Fibroblast of the conjunctiva (primary cell): ENCODE measurements at regions not wholly inside any gene's neighbourhood (a gene's known extent, or its start where the extent isn't known, plus 50 kb on each side); places are given as distances from the start of the nearest gene placed in this dataset.
"Not testable (repeated sequence)": the region's sequence is repeated elsewhere in the genome, so short reads cannot be mapped to it uniquely, and the experiment has no call there.

ENCODE experiments used
- DNase-seq: peaks from one replicate; pipeline ENCODE4 v3.0.0-alpha.2; 2010; ENCODE audit warnings: low read depth

DNA sequence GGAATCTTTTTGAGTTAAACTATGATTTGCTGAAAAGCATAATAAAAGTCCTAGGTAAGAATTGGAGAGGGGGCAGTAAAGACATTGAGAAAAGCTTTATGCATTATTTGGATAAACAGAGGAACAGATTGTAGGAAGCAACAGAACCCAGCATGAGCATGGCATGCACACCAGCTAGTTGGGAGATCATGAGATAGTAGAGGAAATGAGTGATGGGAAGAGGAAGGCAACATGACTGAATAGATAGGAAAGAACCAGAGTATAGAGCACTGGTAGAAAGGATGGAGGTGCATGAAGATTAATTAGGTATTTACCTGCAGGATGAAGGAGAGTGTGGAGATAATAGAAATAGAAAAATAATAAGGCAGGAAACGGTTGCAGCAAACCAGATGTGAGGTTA, 248.5 kb upstream of the LMO3 start:
- DNase-seq, result no peak

DNA sequence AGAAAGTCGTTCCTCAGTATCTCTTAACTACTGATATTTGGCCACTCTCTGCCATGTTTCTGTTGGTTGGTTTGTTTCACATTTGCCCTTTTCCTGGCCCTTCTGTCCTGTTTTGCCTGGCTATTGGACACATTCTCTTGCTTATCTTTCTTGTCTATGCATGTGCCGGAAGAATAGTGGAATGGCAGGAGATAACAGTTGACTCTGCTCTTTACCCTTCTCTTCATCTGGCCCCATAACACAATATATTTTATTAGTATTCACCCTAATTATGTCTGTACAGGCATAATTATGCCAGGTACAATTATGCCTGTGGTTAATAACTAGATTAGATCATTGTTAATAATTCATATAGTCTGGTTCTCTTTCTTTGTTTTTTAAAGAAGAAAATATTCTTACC, 243.5 kb upstream of the LMO3 start:
- DNase-seq, result no peak

DNA sequence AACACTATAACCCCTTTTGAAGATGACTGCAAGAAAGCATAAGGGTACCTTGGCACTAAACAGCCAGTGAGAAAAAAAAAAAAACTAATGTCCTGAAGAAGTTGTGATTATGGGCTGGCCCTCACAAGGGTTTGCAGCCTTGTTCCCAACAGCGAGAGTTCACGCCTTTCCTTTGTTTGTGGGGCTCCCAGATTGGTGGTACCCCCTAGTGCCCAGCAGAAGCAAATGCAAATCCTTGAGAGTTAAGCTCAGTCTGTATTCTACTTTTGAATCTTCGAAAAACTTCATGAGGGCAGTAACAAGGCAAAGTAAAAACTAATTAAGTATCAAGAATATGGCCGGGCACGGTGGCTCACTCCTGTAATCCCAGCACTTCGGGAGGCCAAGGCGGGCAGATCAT, 238.9 kb upstream of the LMO3 start:
- DNase-seq, result no peak

DNA sequence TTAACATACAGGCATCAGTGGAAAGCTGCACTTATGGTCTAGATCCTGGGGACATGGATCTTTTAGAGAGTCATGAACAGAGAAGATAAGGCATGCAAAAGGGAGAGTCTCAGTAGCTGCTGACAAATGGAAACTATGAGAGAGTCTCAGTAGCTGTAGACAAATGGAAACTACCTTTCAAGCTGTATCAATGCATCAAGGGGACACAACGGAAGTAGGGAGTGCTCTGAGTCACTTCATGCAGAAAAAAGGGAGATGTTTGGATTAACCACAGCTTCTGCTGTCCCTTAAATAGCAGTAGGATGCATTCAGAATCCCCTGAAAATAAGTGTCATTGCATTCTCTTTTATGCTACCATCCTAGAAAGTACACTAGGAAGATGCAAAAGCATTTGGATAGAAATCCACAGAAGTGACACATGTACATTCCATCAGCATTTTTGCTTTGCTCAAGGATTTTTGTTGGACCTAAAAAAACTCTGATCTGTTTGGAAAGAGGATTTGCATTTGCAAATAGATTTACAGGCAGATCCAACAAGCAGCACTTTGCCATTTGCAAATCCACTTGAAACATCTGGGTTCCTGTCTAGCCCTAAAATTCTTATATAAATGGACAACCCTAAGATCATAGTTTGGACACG, 227.5 kb upstream of the LMO3 start:
- DNase-seq, result no peak

DNA sequence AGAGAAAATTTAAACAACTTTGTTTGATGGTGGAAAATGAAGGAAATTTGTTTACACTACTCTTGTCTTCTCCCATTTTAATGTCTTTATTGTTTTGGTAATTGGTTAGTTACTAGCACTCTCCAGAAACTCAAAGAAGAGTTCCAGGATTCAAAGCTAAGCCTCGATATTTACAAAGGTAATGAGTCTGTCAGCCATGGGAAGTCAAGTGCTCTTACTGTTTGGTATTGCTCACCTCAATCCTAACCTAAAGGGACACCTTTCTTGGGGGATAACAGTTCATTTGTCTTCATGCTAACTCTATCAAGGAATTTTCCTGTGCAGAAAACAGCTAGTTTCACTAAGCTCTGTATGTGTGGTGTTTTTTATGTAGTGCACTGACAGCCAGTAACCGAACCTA, 222.9 kb upstream of the LMO3 start:
- no peak for DNase-seq

DNA sequence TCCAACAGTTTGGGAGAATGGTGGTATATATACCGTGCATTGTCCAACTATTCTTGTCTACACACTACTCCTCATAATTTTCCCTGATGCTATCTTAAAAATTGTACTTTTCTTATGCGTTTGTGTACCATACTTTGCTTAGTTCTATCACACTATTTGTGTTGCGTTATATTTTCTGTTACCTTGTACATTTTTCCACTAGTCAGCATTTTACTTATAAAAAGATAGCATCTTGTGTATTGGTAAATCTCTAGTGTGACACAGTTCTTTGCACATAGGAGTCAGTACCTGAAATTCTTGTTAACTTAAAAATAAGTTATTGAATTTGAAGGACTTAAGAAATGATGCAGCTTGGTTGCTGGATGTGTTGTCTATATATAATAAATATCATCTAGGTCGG, 201.8 kb upstream of the LMO3 start:
- DNase-seq, result no peak

DNA sequence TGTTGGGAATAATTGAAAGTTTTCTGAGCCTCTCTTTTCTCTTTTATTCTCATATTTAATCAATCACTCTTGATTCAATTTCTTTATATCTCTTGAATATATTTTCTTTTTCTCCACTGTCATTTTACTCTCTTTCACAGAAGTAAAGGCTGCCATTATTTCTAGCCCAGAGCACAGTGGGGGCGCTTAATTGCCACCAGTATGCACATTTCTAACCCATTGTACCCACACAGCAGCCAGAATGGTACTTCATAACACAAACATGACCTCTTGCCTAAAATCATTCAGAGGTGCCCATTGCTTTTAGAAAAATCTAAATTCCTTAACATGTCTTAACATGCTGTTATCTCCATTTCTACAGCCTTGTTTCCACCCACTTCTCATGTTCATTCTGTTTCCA, 190.2 kb upstream of the LMO3 start:
- no peak for DNase-seq

DNA sequence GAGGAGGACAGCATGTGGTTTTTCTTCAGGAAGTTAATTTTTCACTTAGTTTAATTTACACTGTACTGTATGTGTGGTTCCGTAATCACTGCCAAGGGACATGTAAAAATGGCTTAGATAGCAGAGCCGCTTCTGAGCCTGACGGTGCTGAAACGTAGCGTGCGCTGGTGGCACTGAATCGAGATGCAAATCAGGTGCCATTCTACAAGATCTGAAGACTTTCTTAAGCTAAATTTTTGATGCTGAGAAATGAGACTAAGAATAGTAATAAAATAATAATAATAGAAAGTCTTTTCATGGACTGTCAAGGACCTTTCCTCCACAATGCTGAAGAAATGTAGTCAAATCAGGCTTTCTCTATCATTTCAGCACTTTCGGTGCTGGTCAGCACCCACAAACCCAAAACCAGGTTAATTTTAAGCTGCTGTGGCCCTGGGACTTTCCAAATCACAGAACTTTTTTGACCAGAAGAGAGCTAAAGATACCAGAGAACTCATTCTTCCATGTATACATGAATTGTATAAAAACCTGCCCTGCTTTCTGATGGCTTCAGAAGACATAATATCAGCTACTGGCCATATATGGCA, 183.3 kb upstream of the LMO3 start:
- no peak for DNase-seq

DNA sequence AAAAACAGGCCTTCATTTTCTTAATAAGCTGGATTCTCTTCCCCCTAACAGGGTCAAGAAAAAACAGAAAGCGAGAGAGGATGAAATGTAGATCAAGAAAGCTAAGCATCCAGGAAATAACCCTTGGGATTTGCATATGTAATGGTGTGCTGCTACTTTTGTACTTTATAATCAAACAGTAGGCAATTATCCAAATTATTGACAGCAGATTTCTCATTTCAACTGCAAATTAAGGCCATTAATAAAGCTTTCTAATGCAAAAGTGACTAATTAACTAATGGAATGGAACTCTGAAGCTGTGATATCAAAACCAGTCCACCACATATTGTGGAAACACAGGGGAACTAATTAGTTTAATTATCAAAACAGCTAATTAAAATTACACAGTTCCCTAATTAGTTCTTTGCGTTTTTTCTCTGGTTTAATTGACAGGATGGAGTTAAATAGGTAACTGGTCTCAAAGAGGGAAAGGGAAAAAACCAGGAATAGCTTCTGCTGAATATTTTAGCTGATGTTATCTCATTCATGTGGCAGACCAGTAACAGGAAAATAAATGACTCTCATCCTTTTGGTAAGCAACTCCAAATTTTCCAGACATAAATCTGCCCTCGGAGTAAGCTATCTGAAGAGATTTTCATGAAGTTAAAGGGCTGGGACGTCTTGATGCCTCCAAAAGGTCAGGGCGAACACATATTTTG, 182.7 kb upstream of the LMO3 start:
- DNase-seq, result no peak

DNA sequence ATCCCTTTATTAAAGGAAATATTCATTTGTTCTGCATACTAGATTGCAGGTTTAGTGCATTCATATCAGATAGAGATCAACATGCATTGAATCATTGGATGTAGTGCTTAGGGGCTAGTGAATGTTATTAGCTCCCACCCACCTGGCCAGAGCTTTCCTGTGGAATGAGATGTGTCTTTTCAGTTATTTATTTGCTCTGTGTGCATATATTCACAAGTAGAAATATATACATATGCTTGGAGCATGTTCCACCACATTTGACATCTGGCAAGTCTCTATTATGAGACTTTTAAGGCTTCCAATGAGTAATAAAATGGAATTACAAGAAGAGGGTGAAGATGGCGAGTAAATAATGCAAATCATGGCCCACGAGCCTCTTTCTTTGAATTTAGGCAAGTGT, 180.0 kb upstream of the LMO3 start:
- no peak for DNase-seq

DNA sequence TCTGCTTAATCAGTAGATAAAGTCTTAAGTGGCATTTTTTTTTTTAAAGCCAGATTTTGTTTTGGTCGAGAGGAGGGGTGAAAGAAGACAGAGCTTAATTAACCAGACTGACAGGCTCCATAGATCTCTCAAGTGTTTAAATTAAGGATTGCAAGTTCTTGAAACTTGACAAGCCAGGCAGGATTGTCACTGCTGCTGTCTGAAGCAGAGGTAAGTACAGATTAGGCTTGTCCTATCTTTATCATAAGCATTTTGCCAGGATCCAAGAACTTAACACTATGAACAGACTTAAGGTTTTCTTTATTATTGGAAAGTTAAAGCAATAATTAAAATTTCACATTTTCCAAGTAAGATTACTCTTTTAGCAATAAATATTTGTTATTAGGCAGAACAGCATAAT, 179.6 kb upstream of the LMO3 start:
- no peak for DNase-seq

DNA sequence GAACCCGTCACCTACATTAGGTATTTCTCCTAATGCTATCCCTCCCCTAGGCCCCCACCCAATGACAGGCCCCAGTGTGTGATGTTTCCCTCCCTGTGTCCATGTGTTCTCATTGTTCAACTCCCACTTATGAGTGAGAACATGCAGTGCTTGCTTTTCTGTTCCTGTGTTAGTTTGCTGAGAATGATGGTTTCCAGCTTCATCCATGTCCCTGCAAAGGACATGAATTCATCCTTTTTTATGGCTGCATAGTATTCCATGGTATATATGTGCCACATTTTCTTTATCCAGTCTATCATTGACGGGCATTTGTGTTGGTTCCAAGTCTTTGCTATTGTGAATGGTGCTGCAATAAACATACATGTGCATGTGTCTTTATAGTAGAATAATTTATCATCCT, 163.2 kb upstream of the LMO3 start:
- DNase-seq, result not testable (repeated sequence)

DNA sequence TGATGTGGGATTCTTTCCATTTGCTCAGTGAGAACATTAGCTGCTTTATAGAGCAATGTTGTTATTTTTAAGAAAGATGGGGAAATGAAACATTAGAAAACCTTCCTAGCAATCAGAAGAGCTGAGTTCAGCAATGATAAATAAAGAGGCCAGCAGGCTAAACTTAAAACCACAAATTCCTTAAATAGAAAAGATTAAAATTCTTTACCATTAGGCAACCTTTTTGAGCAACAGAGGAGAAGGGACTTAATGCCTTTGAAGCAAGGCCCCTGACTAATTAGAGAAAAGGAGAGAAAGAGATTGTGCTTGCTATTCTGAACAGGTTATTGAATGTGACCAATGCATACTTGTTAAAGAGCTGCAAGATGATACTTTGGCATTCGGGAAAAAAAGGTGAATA, 160.8 kb upstream of the LMO3 start:
- DNase-seq, result no peak

DNA sequence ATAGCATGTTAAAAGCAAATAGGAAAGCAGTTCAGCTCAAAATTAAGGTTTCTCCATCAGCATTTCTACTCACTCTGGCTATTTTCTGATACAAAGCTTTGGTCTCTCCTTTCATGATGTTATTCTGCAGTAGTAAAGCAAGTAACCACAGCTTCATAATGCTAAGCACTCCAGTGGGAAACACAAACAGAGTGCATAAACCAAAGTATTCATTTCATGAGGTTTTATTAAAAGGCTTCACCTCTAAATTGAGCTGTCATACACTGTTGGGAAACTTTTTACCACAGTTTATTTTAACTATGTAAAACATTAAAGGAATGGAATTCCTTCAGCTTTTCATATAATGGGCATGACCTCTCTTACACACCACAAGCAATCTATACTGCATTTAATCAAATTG, 157.9 kb upstream of the LMO3 start:
- DNase-seq, result no peak

DNA sequence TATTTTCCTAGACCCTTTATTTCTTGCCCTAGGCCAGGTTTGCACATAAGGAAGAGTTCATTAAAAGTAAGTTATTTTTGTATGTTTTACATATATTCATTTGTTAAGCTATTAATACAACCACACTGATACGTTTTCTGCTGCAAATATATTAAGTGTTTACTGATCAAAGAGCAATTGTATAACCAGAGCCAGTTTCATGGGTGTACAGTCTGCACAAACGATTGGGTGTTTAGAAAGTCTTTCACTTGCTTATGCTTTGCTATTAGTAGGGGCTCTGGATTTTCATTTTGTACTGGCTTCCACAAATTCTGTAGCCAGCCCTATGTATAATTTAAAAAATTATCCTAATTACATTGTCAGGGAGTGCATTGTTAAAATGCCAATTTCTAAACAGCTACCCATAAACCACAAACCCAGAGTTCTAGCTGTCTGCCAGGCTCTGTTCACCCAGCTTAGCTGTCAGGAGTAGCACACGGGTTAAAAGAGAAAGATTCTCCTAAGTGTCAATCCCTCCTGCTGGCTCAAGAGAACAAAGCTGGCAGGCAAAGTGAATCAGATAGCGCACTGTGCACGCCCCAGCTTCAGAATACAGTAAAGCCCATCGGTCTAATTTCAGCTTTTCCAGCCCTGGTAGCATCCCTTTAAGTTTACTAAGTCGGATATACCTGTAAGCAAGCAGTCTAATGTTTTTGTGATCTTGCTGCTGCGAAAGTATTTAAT, 151.0 kb upstream of the LMO3 start:
- no peak for DNase-seq

DNA sequence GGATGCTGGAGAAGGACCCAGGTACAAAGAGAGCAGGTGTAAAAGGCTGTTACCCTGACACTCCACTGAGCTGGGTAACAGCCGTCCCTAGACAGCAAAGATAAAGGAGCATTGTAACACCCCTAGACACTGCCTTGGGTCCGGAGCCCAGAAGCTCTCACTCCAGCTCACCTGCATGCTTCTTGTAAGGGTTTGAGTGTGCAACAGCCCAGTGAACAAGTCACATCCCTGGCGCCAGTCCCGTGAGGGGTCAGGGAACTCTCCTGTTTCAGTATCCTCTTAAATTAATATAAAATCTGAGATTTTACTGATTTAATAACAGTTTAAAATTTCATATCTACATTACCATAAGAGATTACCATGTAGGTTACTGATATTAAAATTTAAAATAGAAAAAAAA, 124.8 kb upstream of the LMO3 start:
- DNase-seq, result no peak

DNA sequence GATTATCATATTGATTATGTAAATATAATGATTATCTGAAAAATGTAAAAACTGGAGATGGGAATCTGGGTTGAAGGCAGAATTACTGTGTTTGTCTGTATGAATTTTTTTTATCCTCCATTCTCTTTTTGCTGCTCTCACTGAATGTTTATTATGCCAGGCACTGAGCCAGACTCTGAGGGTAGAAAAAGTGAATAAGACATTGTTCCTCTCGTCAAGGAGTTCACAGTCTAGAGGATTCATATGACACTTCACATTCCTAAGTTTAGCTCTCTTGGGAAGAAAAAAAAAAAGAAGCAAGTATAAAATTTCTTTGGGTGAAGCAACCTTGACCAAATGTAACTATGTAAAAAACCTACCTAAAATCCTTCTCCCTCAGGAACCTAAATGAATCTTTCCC, 120.9 kb upstream of the LMO3 start:
- DNase-seq, result no peak

DNA sequence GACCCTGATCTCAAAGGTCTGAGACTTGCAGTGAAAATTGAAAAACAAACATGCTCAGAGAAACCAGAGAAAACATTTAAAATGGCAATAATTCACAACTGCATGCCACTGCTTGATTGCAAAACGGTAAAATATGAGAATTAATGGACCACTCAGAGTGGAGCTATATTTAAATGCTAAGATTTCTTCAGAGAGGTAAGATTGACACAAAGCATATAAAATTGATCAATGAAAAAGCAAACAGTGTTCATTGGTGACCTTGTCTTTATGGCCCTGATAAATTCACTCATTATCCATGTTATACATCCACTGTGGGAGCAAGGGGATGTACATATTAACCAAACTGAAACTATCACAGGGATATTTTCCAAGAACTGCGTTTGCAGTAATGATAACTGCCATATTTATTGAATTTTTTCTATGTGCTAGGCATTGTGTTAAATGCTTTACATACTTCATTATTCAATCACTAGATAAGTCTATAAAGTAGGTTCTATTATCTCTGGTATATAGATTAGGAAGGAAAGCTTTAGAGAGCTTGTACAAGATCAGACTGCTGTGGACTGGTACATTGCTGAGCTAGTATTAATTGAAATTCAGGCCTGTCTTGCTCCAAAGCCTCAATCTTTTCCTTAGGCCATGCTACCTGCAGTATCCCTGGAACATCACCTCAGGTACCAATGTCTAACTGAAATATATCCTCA, 113.9 kb upstream of the LMO3 start:
- no peak for DNase-seq

DNA sequence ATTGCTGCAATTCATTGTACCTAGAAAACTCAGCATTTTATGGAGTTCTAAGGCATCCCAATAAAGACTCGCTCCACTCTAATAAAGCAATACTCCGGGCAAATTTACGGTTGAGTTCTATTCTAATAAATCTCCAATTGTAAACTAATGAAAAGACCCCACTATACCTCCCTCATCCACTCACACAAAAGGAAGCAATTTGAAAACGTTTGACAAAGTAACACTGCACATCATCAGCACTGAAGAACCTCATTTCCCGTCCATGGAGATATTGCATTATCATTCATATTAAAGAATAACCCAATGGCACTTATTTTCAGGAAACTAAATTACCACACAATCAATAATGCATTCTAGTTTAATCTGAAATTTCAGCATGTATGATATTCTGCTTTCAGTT, 111.0 kb upstream of the LMO3 start:
- no peak for DNase-seq

DNA sequence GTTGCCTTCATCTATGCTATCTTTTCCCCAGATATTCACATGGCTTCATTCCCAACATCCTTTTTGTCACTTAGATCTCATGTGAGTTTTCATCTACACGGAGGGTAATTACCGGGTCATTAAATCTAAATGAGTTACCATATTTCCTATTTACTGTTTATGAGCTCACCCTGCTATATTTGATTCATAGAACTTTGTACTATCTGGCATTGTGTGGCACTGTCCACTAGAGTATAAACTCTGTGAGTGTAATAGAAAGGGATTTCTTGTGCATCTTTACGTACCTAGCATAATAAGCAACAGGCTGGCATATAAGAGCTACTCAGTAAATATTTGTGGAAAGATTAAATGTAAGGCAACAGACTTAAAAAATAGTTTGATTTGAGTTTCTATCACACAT, 86.1 kb upstream of the LMO3 start:
- DNase-seq, result no peak

DNA sequence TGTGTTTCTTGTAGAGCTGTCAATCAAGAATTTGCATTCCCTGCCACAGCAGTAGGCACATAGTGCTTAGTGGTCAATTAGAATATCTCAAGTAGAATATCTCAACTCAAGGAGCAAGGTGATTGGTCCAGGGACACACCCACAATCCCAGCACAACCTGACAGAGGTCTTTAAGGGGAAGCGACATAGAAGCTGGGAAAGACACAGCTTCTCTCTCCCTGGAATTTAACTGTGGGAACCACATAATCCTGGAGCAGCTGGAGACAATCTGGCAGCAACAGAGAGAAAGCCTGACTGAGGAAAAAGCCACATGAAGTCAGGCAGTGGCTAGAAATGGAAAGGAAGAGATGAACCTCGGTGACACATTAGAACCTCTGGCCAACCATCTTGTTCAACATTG, 85.7 kb upstream of the LMO3 start:
- no peak for DNase-seq

DNA sequence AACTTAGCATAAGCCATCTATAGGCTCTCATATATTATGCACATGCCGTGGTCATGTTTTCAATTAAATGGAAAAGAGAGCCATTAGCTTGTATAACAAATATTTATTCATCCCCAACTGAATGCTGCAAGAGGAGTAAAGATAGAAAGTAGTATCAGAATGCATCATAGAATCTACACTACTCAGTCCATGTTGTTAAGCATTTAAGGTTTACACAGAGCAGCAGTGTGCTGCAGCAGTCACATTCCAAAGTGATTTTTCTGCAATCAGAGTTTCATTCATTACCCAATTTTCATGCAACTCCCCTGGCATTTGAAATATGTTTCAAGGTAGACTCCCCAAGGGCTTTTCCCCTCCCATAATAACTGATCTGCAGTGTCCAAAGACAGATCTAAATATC, 82.2 kb upstream of the LMO3 start:
- DNase-seq, result no peak

DNA sequence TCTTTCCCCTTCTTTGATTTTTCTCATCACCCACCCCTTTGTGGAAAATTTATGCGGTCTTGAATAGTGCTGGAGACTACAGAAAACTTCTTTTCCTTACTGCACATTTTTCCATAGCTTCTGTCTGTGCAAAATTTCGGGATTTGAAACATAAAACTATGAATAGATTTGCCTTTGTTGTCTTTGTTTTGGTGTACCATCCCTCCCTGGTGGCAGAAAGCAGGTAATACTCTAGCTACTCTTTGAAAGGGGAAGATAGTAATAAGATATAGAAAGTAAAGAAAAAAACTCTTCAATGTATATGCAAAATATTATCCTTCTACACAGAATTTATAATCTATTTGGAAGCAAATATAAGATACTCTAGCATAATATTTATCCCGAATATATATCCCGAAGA, 79.1 kb upstream of the LMO3 start:
- no peak for DNase-seq
